GM12873 (cell line): ENCODE measurements at regions not wholly inside any gene's neighbourhood (a gene's known extent, or its start where the extent isn't known, plus 50 kb on each side); places are given as distances from the start of the nearest gene placed in this dataset.

Experiments
- CTCF ChIP-seq: IDR thresholded peaks from 2 replicates; pipeline ENCODE4 v1.5.1; 2012; ENCODE audit warnings: low read depth, mild to moderate bottlenecking, moderate library complexity, low read length, control low read depth; ENCODE audit not compliant: insufficient read depth; ENCODE audit errors: missing control alignments

- no peak for TF ChIP-seq CTCF
Measured at GRCh38 chr2:88318071-88318955, 134.2 kb downstream of the FOXI3 start.

- TF ChIP-seq CTCF: no peak
Measured at GRCh38 chr2:88310787-88311186, 140.6 kb downstream of the THNSL2 start.

- TF ChIP-seq CTCF: peak; percentile 61
Measured at GRCh38 chr2:88307817-88308216, 137.7 kb downstream of the THNSL2 start.

- no peak for TF ChIP-seq CTCF
Measured at GRCh38 chr2:88303865-88304264, 133.7 kb downstream of the THNSL2 start.

GRCh38 chr2:88296247-88296646 lies 126.1 kb downstream of the THNSL2 start:
- no peak for TF ChIP-seq CTCF

GRCh38 chr2:88283886-88284592 lies 113.9 kb downstream of the THNSL2 start:
- no peak for TF ChIP-seq CTCF
